KBM-7 (cell line): ENCODE measurements at regions not wholly inside any gene's neighbourhood (a gene's known extent, or its start where the extent isn't known, plus 50 kb on each side); places are given as distances from the start of the nearest gene placed in this dataset.

Source experiments
- DNase-seq: peaks from one replicate; pipeline ENCODE4 v3.0.0-alpha.2; 2015
- in situ Hi-C: fragments of 300-500 bp; cut with MboI; formaldehyde crosslinking; loops from 2 replicates; pipeline ENCODE4 v1.14.3; 2020; ENCODE audit warnings: low sequenced_read_pairs, low pct_unique_long_range_greater_than_20kb, mixed read lengths

DNA sequence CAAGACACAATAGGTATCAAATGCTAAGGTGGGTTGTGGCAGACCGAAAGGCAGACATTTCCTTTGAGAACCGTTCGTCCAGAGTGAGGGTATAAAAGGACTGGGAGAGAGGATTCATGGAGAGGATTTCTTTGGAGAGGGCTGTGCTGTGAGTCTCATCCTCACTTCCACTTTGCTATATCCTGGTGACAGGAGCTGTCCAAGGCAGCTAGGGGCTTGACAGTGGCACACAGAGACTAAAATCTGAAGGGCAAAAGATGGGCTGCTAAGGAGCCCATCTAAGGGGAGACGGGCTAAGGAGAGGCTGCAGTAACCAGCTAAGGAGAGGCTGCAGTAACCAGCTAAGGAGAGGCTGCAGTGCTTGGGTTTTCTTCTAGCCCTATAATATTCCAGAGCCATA is 214.0 kb upstream of the ADRA1B start:
- in situ Hi-C loops = no loop called here
- no peak for DNase-seq

DNA sequence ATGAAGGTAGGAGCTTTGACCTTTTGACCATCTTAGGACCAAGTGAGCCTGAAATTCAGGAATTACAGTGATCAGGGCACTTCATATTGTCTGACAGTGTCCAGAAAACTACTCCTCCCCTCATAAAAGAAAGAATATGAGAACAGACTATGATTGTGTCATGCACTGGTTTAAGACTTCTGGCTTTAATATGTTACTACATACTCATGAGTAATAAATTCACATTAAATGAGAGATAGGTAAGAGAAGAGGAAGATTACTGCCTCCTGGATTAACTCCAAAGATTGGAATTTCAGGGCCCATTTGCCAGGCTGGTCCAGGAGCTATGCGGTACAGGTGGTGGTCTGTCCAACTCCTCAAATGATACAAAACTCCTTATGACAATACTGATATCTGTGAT is 213.5 kb upstream of the ADRA1B start:
- no peak for DNase-seq
- in situ Hi-C loops = no loop called here

DNA sequence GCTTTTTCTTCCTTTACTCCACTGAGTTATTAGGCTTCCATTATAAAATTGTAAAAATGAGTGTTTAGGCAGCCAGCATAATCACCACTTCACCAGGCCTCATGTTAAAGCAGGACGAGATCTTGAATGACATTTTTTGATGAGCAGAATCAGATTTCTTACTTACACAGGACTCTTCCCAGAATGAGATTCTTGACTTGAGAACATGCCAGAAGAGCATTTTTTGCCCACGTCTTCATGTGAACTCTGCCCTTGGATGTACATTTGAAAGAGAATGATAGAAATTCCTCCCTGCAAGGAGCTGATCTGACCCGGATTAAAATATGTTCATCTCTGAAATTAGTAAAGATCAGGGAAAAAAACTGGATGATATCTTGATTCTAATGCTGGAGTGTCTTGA is 212.1 kb upstream of the ADRA1B start:
- in situ Hi-C loops = no loop called here
- DNase-seq = no peak

DNA sequence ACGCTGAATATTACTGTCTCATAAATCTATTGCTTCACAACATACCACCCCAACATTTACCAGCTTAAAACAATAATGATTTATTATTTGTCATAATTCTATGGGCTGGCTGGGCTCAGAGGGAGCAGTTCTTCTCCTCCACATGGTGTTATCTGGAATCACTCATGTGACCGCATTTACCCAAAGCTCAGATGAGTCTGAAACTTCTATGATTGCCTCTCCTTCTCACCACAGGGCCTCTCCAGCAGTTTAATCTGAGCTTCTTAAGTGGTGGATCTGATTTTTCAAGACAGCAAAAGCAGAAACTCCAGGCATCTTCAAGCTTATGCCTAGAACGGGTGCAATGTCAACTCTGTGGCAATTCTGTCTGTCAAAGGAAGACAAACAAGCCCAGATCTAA is 210.3 kb upstream of the ADRA1B start:
- in situ Hi-C loops = no loop called here
- no peak for DNase-seq

DNA sequence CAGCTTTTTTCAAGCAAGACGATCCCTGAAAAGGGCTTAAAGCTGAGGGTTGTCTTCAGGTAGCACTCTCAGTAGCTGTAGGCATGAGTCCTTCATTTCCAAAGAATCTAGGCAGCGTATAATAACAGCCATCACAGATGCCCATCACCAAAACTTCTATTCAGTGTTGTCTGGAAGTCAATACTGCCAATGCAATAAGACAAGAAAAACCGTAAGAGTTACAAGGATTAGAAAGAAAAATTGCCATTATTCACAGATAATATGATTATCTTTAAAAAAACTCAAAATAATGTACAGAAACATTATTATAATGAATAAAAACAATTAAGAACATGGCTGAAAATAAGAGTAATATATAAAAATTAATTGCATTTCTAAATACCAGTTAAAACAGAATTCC is 208.2 kb upstream of the ADRA1B start:
- in situ Hi-C loops = no loop called here

DNA sequence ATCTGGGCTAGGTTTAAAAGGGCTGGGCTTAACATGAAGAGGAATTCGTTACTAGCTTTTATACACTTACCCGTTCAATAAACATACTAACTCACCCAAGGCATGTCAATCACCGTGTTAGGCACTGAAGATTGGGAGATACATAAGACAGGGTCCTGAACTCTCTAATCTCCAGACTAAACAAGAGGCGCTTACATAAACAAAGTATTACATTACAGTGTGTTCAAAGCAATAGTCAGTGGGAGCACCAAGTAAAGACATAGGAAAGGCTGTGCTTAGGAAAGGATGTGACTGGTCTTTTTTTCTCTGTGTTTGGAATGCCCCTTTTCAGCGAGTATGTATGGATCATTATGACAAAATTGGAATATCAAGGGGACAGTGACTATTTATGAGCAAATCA is 203.6 kb upstream of the ADRA1B start:
- DNase-seq = no peak
- in situ Hi-C loops = no loop called here

More for the DNA sequence above, 208.2 kb upstream of the ADRA1B start:
- no peak for DNase-seq

DNA sequence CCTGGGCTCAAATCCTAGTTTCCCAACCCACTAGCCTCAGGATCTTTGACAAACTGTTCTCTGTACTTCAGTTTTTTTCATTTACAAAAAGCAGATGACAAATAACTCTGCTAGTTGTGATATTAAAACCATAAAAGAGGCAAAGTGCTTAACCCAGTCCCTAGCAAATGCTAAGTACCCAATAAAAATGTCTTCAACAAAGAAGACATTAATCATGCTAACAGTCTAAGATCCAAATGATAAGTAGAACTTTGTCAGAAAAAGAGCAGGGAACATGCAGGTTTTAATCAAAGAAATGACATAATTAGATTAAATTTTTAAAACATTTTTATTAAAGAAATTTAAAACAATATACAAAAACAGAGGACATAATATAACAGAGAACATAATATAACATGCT is 203.0 kb upstream of the ADRA1B start:
- DNase-seq = no peak
- in situ Hi-C loops = no loop called here

DNA sequence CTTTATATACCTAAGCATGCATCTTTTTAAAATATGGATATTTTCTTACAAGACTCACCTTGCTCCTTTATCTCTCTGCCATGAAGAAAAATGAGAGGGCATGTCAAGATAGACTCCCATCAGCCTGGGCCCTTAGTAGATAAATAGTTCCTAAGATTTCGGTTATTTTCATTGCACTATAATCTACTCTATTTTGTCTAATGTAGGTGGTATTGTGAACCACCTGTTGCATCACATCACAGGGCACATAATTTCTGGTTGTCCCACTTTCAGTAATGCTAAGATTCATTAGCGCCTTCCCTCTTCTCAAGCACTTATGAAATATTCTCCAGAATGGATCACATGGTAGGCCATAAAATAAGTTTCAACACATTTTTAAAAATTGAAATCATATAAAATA is 202.5 kb upstream of the ADRA1B start:
- in situ Hi-C loops = no loop called here

DNA sequence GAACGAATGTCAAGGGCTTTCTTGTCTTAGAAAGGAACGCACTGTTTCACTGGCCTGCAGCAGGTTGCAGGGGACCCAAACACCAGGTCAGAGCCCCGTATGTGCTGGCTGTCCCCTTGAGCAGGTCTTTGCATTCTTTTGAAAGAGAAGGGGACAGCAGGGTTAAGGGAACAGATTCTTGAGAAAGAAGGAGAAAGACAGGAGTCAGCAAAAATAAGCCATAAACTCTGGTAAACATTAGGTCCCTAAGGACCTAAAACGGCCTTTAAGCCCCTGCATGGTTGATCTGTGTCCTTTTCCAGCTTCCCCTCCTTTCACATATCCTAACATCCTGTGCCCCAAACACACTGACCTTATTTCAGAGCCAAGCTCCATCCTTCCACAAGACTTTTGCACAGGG is 190.8 kb upstream of the ADRA1B start:
- no peak for DNase-seq
- in situ Hi-C loops = no loop called here

More for the DNA sequence above, 202.5 kb upstream of the ADRA1B start:
- DNase-seq = no peak

DNA sequence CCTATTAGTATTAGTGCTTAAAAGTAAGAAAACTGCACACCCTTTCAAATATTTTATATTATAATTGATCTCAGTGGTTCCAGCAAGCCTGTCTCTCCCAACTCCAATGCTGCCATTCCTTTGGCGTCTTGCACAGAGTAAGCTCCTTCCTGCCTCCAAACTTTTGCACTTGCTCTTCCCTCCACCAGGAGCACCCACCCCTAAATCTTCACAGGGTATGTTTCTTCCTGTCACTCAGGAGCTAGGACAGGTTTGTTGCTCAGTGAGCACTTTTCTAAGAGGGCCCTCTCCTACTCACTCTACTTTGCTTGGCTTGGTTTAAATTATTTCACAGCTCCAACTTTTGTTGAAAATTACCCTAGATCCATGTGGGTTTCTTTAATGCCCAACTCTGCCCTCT is 189.1 kb upstream of the ADRA1B start:
- in situ Hi-C loops = no loop called here
- DNase-seq = no peak

DNA sequence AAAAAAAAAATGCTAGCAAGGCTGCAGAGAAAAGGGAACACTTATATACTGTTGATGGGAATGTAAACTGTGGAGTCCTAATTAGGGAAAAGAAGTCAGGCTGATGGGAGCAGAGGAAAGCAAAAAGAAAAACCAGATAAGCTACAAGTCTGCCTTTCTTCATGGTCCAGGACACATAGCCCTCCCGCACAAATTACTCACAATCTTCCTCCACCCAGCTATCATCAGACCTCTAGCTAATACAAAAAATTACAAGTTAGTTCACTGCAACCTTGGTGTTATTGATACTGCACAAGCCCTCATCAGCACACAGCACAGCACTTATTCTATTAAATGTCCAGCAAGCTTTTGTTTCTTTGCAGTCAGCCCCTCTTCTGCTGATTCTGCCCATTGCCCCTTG is 186.0 kb upstream of the ADRA1B start:
- in situ Hi-C loops = no loop called here
- no peak for DNase-seq

DNA sequence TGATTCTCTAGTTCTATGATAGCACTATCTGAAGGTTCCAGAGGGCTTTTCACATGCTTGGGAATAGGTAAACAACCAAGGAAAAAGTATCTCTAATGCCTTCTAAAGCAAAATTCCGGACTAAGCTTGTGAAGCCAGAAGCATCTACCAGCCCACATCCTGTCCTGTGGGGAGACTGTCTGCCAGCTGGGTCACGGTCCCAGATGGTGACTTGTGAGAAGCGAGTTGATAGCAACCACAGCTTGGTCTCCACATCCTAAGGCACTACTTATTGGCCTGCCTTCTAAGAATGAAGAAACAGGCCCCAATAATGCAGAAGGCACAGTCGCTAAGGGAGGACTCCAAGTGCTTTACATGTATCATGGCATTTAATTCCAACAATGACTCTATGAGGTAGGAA is 184.1 kb upstream of the ADRA1B start:
- no peak for DNase-seq
- in situ Hi-C loops = no loop called here

DNA sequence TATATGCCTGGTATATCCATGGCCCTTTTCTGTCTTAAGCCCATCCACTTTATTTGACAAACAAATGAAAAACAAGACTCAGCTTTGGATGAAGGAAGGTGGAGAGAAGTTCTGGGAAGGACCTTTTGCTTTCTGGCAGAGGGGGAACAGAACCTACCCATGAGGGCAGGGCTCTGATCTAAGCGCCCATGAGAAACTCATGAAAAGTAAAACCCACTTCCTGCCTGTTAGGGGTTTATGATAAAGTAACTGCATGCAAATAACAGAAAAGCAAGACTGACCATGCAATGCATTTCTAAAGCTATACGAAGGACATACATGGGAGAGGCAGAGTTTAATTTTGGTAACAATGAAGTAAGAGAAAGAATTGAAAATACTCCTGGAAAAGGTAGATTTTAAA is 181.9 kb upstream of the ADRA1B start:
- in situ Hi-C loops = no loop called here
- no peak for DNase-seq

DNA sequence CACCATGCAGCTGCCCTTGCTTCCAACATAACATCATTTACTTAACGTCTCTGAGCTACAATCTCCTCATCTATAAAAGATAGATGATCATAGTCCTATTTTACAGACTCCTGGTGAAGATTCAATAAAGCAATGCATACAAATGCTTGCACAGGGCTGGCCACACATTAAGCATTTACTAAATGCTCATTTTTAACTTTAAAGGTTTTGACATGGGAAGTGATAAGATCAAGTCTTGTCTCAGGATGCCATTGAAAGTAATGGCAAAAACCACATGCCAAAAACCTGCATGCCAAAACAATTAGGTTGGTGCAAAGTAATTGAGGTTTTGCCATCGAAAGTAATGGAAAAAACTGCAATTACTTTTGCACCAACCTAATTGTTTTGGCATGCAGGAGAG is 181.2 kb upstream of the ADRA1B start:
- no peak for DNase-seq
- in situ Hi-C loops = no loop called here

DNA sequence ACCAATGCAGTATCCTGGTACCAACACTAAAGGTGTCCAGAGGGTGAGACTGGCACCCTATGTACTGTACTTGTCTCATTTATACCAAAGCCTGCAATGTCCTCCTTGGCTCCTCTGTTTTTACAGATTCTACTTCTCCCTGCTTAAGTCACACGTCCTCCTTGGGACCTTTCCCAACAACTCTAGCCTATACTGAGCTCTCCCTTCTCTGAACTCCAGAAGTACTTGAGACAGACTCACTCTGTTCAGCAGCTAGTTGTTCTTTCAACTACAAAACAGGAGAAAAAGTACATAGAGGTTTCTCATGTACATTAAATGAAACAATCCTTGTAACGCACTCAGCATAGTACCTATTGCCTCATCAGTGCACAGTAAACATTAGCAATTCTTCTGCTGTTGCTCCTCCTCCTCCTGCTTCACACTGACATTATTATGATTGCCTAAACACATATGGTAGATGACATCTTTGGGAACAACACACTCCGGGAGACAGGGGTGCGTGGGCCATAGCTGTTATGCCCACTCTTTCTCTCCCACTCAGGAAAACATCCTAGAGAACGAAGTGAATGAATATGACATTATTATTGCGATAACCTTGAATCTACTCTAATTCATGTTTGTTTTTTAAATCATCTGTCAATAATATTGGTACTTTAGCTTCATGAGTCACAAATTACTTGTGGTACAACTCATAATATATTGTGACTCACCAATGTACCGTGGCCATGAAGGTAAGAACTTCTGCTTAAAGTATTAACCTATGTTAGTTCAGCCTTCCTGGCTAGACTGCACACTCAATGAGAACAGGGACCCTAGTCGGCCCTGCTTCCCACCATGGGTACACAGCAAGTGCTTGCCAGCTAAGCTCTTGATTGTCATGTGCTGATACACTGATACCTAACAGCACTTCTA is 180.3 kb upstream of the ADRA1B start:
- in situ Hi-C loops = no loop called here
- no peak for DNase-seq

DNA sequence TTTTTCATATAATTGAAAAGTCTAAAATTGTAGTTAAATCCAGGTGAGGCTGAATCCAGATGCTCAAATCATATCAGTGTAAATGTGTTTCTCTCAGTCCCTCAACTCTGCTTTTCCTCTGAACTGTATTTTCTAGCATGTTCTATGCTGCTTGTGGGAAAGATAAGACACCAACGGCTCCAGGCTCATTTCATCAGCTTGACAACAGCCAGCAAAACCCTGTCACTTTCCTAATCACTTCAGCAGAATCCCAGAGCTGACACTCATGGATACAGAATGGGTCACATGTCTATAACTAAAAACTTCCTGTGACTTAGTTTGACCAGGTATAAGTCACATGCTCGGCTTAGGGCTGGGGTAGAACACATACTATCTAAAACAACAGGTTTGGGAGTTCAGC is 179.4 kb upstream of the ADRA1B start:
- DNase-seq = no peak
- in situ Hi-C loops = no loop called here

DNA sequence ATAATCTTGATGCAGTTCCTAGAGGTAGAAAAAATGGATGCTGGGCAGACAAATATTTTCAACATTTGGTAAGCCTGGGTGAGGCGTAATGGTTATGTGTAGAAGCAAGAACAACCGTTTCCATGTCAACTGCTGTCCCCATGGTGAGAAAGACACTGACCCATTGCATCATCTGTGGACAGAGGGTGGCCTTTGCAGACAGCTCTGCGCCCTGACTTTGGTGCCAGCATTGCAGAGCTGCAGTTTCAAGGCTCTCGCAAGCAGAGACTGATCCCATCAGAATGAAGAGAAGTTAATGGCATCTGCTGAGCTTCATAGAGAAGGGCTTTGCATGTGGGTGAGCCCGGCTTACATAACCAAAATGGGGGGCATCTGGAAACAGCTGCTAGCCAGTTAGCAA is 179.0 kb upstream of the ADRA1B start:
- no peak for DNase-seq
- in situ Hi-C loops = no loop called here

DNA sequence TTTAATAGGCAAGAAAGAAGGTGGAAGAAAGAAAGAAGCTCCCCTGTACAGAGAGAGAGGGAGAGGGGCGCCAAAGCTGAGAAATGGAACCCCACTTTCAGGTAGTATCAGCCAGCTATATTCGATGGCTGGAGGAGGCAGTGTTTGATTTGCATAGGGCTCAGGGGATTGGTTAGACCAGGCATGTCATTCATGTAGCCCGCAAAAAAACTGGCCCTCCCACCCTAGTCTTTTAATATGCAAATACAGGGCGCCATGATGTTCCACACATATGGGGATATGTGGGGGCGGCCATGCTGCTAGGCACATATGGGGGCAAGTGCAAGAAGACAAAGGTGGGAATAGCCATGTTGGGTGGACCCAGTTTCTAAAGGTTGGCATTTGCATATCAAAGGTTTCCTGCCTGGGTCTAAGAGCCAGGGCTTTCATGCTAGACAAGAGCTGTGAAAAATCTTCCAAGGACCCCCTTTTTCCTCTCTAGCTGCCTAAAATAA is 174.4 kb upstream of the ADRA1B start:
- no peak for DNase-seq
- in situ Hi-C loops = no loop called here

DNA sequence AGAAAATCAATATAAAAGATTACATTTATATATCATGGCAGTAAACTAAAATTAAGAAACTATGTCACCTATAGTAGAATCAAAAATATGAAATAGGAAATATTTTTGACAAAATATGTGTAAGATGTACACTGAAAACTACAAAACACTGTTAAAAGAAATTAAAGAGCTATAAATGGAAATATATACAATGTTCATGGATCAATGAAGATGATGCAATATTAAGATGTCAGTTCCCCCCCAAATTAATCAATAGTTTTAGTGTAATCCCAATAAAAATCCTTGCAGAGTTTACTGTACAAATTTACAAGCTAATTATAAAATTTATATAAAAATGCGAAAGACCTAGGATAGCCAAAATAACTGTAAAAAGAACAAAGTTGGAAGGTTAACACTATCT is 173.0 kb upstream of the ADRA1B start:
- in situ Hi-C loops = no loop called here
- no peak for DNase-seq

DNA sequence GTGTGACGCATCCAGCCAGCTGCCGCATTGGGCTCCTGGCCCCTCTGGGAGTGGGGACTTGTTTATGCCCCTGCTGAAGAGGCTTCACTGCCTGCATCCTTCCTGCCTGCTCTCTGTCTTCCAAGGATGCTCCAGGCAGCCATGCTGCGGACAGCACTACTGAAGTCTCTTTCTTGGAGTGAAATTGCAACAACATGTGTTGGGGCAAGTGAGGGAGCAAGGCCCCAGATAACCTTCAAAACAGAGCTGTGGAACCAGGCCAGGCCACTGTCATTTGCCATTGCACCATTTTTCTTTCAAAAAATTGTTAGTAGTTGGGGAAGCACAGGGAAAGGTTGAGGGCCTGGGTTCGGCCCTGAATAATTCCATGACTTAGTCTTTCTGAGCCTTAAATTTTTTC is 169.6 kb upstream of the ADRA1B start:
- DNase-seq = no peak
- in situ Hi-C loops = no loop called here

DNA sequence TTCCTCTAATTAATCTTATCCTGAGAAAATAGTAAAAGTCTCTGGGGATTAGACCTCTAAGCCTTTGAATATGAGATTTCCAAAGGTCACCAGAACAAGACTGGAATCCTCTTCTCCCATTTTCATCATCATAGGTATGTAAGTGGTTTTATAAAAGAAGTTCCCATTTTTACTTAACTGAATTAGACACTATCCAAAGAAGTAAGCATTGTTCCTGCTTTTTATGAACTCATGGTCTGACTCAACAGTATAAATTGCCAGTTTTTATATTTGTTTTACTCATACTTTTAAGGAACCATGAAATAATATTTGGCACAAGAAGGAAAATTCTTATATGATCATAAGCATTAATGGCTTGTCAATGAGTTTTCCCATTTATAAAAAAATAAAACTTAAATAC is 167.1 kb upstream of the ADRA1B start:
- in situ Hi-C loops = no loop called here
- no peak for DNase-seq
